Sigmoid colon (tissue), 6 donors: ENCODE measurements at regions not wholly inside any gene's neighbourhood (a gene's known extent, or its start where the extent isn't known, plus 50 kb on each side); places are given as distances from the start of the nearest gene placed in this dataset.

Source experiments
- DNase-seq: peaks from one replicate; pipeline ENCODE4 v3.0.0-alpha.2; 2019
- H3K27ac ChIP-seq, 4 donors: fragments of 200-600 bp; sonication (generic); one replicate each; pipeline ENCODE4 v1.5.1; 2016 to 2019; ENCODE audit warnings: mild to moderate bottlenecking in 1 of 4
- H3K27me3 ChIP-seq, 3 donors: fragments of 200-600 bp; sonication (generic); one replicate each; pipeline ENCODE4 v1.5.1; 2019; ENCODE audit warnings: mild to moderate bottlenecking in 1 of 3
- H3K36me3 ChIP-seq, 4 donors: fragments of 200-600 bp; sonication (generic); one replicate each; pipeline ENCODE4 v1.5.1; 2016 to 2019
- H3K4me1 ChIP-seq, 4 donors: fragments of 200-600 bp; sonication (generic); one replicate each; pipeline ENCODE4 v1.5.1; 2017 to 2019
- H3K4me3 ChIP-seq, 4 donors: fragments of 200-600 bp; sonication (generic); one replicate each; pipeline ENCODE4 v1.5.1; 2017 to 2019; ENCODE audit warnings: mild to moderate bottlenecking in 2 of 4, moderate library complexity in 1 of 4
- H3K9me3 ChIP-seq, 4 donors: fragments of 200-600 bp in 3 of 4; sonication (generic) in 3 of 4; one replicate each; pipeline versions ENCODE4 v1.5.1 to v1.6.1; 2013 to 2019
- CTCF ChIP-seq, 4 experiments: fragments of 450-650 bp in 3 of 4; fragments of 200-600 bp in 1 of 4; IDR thresholded peaks; one replicate each; pipeline ENCODE4 v1.5.1; 2016 to 2019; ENCODE audit warnings: antibody characterized with exemption in 4 of 4, mild to moderate bottlenecking in 3 of 4, moderate library complexity in 2 of 4
- EP300 ChIP-seq, 4 donors: sonication (generic); formaldehyde crosslinking; IDR thresholded peaks; one replicate each; pipeline ENCODE4 v1.6.1; 2017; ENCODE audit warnings: antibody characterized with exemption in 4 of 4
- POLR2A ChIP-seq, 2 donors: fragments of 450-650 bp; IDR thresholded peaks; one replicate each; pipeline ENCODE4 v1.6.1; 2016; ENCODE audit warnings: antibody characterized with exemption in 2 of 2, mild to moderate bottlenecking in 2 of 2, moderate library complexity in 2 of 2
- POLR2AphosphoS5 ChIP-seq, 4 donors: sonication (generic); formaldehyde crosslinking; IDR thresholded peaks; one replicate each; pipeline ENCODE4 v1.6.1; 2017; ENCODE audit warnings: antibody characterized with exemption in 4 of 4
- WGBS, 2 donors: extraction: QIAGEN DNeasy Blood & Tissue Kit; methylation state at CpG; one replicate each; pipeline ENCODE4 v1.1.7; 2013; 5-methylcytosine and 5-hydroxymethylcytosine counted together
- intact Hi-C: fragments of 100-400 bp; cut with DNase I; formaldehyde crosslinking; loops from one replicate; pipeline ENCODE4 v1.15.1; 2023
- donor health status: healthy with polysubstance abuse.
- donor health status: healthy.

- no peak for DNase-seq
- intact Hi-C loops, result no loop called here
- Histone ChIP-seq H3K27ac (no peak overlapping the region), H3K4me1 (no peaks in the 10 kb centered on the region), H3K4me3 (no peak overlapping the region), H3K9me3 (no peaks in the 10 kb centered on the region), H3K27me3 (no peaks in the 10 kb centered on the region), H3K36me3 (no peaks in the 10 kb centered on the region)
- 60 to 80% methylated on average over 8 of the region's 8 CpGs for WGBS, 2 donors
- TF ChIP-seq CTCF (IDR thresholded peaks at IDR 0.05), result no peak
- no peak for TF ChIP-seq EP300 (IDR thresholded peaks at IDR 0.05)
- no peak for TF ChIP-seq POLR2A (IDR thresholded peaks at IDR 0.05)
- no peak for TF ChIP-seq POLR2AphosphoS5 (IDR thresholded peaks at IDR 0.05)
Measured at GRCh38 chr16:79269211-79269863, 331.2 kb downstream of the MAF start.

- Histone ChIP-seq H3K4me3 (no peak overlapping the region), H3K27ac (no peak overlapping the region), H3K36me3 (no peaks in the 10 kb centered on the region), H3K4me1 (no peaks in the 10 kb centered on the region), H3K9me3 (no peaks in the 10 kb centered on the region), H3K27me3 (no peaks in the 10 kb centered on the region)
- no peak for TF ChIP-seq POLR2A (IDR thresholded peaks at IDR 0.05)
- TF ChIP-seq POLR2AphosphoS5 (IDR thresholded peaks at IDR 0.05), result no peak
- TF ChIP-seq EP300 (IDR thresholded peaks at IDR 0.05), result no peak
- intact Hi-C loops, result no loop called here
- WGBS, 2 donors, result 80 to 82% methylated on average over 6 of the region's 6 CpGs
- DNase-seq, result no peak
Measured at GRCh38 chr16:79267781-79268180, 332.8 kb downstream of the MAF start.

GRCh38 chr16:79267146-79267545, 333.4 kb downstream of the MAF start:
- H3K9me3 ChIP-seq, result no peaks in the 10 kb centered on the region
- no peak for DNase-seq
- H3K4me3 ChIP-seq, result no peak overlapping the region
- no peaks in the 10 kb centered on the region for H3K36me3 ChIP-seq
- H3K27me3 ChIP-seq, result no peaks in the 10 kb centered on the region
- no peaks in the 10 kb centered on the region for H3K4me1 ChIP-seq
- 90 to 91% methylated on average over 6 of the region's 6 CpGs for WGBS, 2 donors
- intact Hi-C loops, result no loop called here
- H3K27ac ChIP-seq, result no peak overlapping the region
- TF ChIP-seq EP300 (IDR thresholded peaks at IDR 0.05), result no peak
- no peak for TF ChIP-seq CTCF (IDR thresholded peaks at IDR 0.05)
- TF ChIP-seq POLR2A (IDR thresholded peaks at IDR 0.05), result no peak
- no peak for TF ChIP-seq POLR2AphosphoS5 (IDR thresholded peaks at IDR 0.05)

GRCh38 chr16:79265701-79266100, 334.8 kb downstream of the MAF start:
- no peak for TF ChIP-seq POLR2A (IDR thresholded peaks at IDR 0.05)
- no peak for TF ChIP-seq CTCF (IDR thresholded peaks at IDR 0.05)
- TF ChIP-seq EP300 (IDR thresholded peaks at IDR 0.05), result no peak
- no peak for TF ChIP-seq POLR2AphosphoS5 (IDR thresholded peaks at IDR 0.05)
- no peak for DNase-seq
- Histone ChIP-seq H3K27ac (no peak overlapping the region), H3K4me1 (no peaks in the 10 kb centered on the region), H3K4me3 (no peak overlapping the region), H3K27me3 (no peaks in the 10 kb centered on the region), H3K9me3 (no peaks in the 10 kb centered on the region), H3K36me3 (no peaks in the 10 kb centered on the region)
- intact Hi-C loops, result no loop called here
- WGBS, 2 donors, result 72 to 86% methylated on average over 4 of the region's 4 CpGs

- Histone ChIP-seq H3K4me3 (no peak overlapping the region), H3K9me3 (no peaks in the 10 kb centered on the region), H3K27ac (no peak overlapping the region), H3K36me3 (no peaks in the 10 kb centered on the region), H3K27me3 (no peaks in the 10 kb centered on the region), H3K4me1 (no peaks in the 10 kb centered on the region)
- no peak for DNase-seq
- TF ChIP-seq POLR2A (IDR thresholded peaks at IDR 0.05) (no peak), CTCF (IDR thresholded peaks at IDR 0.05) (no peak), EP300 (IDR thresholded peaks at IDR 0.05) (no peak), POLR2AphosphoS5 (IDR thresholded peaks at IDR 0.05) (no peak)
- intact Hi-C loops, result no loop called here
- 80 to 92% methylated on average over 5 of the region's 5 CpGs for WGBS, 2 donors
Measured at GRCh38 chr16:79265196-79265595, 335.3 kb downstream of the MAF start.
